Posterior cingulate gyrus (tissue), 11 donors: ENCODE measurements at regions not wholly inside any gene's neighbourhood (a gene's known extent, or its start where the extent isn't known, plus 50 kb on each side); places are given as distances from the start of the nearest gene placed in this dataset.

Experiments used
- DNase-seq, 10 donors: peaks; one replicate each; pipeline versions ENCODE4 v3.0.0 to v3.0.0-alpha.2; 2020 to 2021; ENCODE audit warnings: mixed read lengths in 3 of 10
- intact Hi-C: fragments of 100-400 bp; cut with DNase I; formaldehyde crosslinking; loops from one replicate; pipeline ENCODE4 v1.15.1; 2023

DNA sequence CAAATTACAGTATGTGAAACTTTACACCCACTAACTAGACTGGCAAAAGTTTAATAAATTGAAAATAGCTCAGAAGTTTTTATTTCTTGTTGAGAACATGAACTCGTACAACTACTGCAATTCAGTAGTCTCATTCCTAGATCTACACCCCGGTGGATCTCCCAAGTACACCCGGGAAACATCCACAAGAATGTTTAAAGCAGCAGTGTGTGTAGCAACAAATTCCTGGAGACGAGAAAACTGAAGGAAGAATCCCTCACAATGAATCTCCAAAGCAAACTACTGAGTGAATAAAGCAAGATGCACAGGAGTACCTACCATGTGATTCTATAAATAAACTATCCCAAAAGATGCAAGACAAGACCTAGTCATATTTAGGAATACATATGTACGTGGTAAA, 954.0 kb upstream of the MAP3K7 start:
- intact Hi-C loops = no loop called here
- DNase-seq = no peak

DNA sequence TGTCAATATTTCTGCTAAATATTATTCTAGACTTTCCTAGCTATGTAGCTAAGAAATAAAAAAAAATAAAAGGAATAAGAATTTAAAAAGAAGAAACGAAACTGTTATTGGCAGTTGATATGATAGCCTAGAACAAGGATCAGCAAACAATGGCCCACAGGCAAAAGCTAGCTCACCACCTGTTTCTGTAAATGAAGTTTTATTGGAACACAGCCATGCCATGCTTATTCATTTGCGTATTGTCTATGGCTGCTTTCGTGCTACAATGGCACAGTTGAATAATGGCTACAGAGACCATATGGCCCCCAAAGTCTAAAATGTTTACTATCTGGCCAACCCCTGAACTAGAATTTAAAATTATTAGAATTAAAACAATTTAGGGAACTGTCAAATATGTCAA, 952.6 kb upstream of the MAP3K7 start:
- no peak for DNase-seq
- intact Hi-C loops = no loop called here

DNA sequence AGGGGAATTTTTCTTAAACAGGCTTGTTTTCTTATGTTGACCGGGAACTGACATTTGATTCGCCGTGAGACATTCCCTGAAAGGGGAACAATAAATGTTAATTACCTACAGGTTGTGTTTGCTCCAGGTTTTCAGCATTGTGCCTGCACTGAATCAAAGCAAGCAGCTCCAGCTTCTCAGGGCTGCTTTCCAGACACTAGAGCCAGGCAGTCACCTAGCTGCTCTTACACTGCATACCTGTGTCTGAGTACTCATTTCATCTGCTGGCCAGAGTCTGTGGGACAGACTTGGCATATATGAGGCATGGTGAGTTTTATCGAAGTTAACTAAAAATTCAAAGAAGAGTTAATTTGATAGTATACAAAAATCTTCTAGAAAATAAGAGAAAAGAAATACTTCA, 951.8 kb upstream of the MAP3K7 start:
- intact Hi-C loops = no loop called here
- no peak for DNase-seq

DNA sequence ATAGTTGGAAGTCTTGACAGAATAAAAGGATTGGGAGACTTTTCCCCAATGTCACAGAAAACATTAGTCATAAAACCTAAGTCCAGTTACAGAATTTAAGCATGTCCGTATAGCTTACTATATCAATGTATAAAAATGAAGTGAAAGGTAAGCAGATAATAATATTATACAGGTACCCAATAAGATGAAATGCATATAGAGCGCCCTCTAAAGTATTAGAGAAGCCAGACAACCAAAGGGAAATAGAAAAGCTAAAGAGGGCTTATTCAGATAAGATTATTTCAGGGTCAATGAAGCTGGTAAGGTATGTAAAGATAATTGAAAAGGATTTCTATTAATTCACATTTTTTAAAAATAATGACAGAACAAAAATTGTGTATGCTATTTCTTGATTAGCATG, 947.7 kb upstream of the MAP3K7 start:
- intact Hi-C loops = no loop called here
- no peak for DNase-seq

DNA sequence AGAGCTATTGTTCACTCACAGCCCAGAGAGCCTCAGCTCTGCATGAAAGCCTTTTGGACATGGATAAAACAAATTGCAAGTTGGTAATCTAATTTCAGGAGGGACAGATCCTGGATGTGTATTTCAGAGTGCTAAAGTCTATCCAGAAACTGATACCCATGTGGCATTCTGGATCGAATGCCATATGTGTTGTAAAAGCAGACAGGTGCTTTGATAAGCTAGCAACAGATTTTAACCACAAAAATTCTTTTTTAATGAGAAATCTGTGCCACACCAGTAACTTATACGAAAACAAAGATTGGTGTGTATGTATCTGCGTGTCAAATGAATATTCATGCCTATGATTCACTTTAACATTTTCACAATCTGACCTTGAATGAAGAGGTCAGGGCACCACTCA, 936.6 kb upstream of the MAP3K7 start:
- no peak for DNase-seq
- intact Hi-C loops = no loop called here

DNA sequence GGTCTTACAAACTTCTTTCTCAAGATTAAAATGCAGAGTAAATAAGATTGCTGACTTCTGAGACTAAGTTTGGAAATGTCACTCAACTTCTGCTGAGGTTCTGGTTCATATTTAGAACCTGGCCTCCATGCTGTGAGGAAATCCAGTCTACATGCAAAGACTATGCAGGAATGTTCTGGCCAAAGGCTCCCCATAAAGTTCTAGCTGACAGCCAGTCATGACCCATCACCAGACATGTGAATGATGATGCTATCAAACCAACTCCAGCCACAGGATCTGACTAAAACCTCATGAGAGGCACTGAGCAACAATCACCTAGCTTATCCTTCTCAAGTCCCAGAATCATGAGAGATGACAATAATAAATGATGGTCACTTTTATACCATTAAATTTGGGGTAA, 935.1 kb upstream of the MAP3K7 start:
- intact Hi-C loops = no loop called here
- no peak for DNase-seq

DNA sequence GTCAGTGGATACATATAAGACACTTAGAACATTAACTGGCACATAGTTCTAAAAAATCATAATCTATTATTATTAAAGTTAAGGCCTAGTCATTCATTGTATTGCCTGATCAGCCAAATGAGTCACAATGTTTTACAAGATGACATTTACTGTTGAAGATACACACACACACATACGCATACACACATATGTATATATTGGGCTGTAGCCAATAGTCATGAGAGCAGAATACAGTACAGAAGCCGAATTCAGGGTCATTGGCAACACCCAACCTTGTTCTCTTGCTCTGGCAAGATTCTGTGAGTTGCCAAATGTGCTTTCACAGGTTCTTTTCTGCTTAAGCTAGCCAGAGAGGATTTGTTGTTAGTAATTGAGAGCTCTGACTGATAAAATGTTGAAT, 922.8 kb upstream of the MAP3K7 start:
- intact Hi-C loops = no loop called here
- DNase-seq = no peak

DNA sequence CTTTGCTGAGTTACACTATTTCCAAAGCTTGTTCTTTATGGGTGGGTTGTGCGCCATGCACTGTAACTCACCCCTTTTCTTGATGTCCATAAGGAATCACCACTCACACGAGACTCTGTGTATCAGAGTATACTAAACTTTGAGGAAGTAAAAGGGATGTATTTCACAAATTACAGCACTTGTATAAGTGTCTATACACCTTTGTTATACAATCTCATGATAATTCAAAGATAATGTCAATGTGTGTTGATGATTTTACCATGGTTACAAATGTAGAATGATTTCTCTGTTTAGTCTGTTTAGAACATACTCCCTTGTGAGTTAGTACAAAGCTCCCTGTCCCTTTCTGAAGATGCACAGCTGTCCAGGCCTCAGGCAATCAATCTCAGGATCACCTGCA, 922.2 kb upstream of the MAP3K7 start:
- DNase-seq = no peak
- intact Hi-C loops = no loop called here

DNA sequence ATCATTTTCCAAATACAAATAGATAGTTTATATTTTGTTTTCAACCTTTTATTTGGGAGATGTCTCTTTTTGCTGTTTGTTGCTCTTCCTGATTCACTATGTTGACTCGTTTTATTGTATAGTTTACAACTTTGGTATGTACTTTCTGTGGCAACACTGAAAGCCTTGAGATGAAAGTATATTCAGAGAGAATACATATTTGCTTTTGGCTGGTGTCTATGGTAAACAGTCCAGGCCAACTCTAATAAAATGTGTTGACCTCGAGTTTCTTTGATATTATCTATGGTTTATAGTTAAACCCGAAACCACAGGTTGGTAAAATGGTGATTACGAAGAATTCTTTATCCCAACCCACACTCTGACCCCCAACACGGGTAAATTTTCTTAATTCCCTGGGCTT, 919.6 kb upstream of the MAP3K7 start:
- no peak for DNase-seq
- intact Hi-C loops = no loop called here

DNA sequence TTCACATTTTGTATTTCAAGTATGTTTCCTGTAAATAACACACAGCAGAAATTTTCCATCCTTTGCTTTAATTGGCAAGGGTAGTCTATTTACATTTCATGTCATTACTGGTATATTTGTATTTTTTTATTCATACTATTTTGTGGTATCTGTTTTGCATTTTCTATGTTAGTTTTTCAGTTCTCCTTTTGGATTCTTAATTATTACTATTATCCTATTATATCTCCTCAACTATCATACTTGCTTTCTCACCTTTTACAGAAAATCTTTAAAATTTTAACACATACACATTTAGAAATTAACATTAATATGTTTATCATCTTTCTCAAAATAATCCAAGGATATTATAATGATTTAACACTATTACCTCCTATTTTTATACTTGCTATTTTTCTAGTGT, 918.3 kb upstream of the MAP3K7 start:
- DNase-seq = no peak
- intact Hi-C loops = no loop called here

DNA sequence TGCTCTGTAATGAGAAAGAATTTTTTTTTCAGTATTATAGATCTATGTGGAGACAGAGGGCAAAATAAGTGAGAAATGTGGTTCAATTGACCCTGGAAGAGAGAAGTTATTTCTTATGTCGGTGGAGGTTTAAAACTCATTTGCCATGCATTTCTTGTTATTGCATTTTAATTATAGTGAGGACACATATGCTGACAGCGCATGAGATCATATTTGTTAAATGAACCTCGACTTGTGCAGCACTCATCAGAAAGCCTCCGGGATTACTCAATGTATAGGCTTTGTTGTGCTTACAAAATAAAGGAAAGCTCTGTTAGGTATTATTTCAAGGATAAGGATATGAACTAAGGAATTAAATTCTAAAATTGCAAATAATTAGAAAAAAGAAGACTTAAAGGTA, 915.1 kb upstream of the MAP3K7 start:
- DNase-seq = no peak
- intact Hi-C loops = no loop called here

DNA sequence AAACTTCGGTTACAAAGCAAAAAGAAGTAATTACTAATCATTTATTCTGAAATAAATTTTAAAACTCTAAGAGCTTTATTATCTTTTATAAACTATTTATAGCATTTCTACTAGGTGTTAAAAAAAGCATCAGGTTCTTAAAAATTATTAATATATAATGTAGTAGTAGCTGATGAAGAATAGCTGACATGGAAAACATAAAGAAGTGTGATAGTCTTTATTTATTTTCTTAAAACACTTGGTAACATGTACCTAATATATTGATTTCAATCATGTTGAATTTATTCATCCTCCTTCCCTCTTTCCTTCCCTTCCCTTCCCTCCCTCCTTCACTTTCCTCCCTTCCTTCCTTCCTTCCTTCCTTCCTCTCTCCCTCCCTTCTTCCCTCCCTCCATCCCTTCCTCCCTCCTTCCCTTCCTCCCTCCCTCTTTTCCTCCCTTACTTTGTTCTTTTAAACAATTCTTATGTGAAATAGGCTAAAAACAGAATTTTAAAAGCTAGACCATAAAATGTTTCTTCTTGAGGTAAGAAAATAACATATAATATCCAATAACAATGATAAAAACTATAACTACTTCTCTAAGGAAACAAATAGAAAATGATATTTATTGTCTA, 913.9 kb upstream of the MAP3K7 start:
- DNase-seq = no peak
- intact Hi-C loops = no loop called here

DNA sequence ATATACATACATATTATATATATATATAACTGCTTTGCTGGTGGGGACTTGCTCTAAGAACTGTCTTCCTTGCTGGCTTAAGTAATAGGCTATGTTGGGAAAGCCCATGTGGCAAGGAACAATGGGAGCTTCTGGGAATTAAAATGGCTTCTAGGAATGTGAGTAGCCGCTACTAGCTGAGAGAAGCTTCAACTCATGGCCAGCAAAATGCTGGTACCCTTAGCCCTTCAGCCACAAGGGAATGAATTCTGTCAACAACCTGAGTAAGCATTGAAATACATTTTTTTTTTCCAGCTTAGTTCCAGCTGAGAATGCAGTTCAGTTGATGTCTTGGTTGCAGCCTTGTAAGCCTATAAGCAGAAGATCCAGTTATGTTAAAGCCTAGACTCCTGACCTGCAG, 911.7 kb upstream of the MAP3K7 start:
- intact Hi-C loops = no loop called here
- no peak for DNase-seq

DNA sequence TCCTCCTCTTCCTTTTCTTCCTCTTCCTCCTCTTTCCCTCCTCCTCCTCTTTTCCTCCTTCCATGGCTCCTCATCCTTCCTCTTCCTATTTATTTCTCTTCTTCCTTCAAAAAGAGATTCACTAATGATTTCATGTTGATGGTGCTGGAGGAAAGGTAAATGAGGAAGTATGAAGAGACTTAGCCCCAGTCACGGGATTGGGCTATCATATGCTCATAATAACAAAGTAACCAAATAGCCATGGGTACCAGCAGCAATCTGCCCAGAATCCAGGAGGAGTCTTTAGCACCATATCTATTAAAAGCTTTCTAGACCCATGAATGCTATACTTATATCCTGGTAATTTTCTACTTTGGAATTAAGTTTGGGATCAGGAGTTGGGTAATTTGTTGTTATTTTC, 910.9 kb upstream of the MAP3K7 start:
- intact Hi-C loops = no loop called here
- DNase-seq = no peak

DNA sequence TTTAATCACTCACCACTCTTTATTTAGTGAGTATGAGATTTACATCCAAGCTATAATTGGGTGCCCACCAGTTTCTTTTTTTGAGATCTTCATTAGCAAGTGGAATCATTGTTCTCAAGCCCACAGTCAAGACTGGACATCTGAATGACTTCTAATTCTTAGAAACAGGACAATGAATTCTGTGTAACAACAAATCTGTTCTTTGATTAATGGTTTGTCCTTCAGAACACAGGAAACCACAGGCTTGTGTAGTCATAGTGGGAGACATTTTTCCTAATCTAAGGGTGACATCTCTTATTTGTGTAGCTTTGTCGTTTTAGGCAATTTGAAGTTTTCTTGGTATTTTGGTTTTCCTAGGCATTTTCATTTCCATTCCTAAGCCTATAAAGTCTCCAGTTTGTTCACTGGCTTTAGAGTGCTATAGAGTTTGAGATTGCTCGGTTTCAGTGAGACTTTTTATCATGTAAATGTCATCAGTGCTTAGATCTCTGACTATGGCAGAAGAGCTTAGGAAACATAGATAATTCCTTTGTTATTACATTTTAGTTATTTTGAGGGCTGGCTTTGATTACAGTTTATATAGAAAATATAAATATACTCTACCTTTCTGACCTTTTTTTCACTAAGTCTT, 903.9 kb upstream of the MAP3K7 start:
- intact Hi-C loops = no loop called here
- no peak for DNase-seq

DNA sequence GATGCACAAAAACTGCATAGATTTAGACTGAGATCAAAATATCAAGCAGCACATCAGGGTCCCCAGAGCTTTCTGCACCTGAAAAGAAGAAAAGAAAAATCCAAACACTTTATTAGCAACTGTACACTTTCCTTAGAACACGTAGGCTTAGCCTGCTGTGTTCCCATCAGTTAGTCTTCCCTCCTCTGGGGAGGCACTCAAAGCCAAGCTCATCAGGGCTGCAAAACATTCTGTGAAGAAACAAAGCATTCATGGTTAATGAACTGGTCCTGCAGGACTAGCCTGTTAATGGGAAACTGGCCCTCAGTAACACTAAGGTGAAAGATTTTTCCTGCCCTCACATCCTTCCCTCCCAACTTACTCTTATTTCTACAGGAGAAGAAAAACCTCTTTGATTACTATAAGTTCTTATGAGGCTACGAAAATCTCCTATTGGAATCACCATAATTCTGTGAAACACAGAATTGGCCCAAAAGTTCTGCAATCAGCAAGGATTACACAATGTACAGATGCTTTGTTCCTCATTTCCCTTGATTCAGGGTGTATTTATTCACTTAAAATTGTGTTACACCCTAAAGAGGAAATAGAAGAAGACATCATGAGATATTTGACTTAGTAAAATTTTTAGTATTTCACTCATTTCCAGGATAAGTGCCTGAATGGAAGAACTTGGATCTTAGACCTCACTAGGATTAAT, 901.0 kb upstream of the MAP3K7 start:
- DNase-seq = no peak
- intact Hi-C loops = no loop called here

DNA sequence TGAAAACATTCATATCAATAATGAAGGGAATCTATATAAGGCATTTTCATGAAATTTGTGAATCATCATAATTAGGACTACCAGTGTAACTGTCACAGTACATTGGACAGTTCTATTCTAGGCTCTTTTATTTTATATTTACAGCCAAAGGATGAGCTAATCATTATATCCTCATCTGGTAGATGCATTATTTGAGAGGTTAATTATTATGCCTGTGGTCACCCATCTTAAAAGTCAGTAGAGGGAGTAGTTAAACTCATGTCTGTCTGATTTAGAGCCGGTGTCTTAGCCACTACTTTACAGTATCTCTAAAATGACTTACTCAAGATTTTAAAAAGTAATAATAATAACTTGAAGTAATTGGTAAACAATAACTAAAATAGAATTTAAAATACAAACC, 899.3 kb upstream of the MAP3K7 start:
- intact Hi-C loops = no loop called here

DNA sequence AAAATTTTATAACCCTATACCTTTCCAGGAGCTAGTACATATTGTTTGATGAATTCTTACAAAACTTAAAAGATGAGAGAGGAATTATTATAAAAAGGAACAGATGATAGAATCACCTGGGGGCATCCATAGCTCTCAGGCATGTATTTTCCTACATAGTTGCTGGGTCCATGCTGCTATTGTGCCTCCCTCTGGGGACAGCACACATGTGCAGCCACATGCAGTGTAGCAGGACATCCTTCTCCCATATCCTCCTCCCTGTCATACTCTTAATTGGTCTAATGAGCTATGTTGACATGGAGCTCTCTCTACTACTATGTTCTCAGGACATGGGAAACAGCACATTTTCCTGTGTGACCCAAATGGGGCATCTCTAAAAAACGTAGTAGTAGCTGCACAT, 898.2 kb upstream of the MAP3K7 start:
- intact Hi-C loops = no loop called here
- DNase-seq = no peak

More for the DNA sequence above, 899.3 kb upstream of the MAP3K7 start:
- no peak for DNase-seq

DNA sequence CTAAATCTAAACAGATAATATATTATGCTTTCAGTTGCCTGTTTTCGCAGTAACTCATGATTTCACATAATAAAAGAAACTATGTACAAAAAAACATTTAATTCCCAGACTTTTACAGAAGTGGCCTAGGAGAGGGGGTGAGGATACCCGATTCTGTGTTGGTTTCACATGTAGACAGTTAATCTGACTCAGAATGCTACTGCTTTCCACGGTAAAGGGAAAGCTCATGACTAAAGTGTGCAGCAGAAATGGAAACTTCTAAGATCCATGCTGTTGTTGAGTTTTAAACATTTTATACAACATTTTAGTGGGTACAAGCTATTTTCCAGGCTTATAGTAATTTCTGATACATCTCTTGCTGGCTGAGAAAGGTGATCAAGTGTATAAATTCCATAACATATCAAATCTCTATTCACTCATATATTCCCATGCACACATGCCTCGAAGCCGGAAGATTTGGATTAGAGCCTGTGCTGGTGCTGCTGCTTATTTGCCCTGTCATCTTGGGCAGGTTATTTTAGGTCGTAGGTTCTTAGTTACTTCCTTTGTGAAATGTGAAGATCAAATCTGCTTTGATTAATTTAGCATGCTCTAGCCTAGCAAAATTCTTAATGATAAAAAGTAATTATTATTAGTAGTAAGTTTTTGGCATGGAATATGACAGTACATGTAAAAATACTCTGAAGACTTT, 896.7 kb upstream of the MAP3K7 start:
- intact Hi-C loops = no loop called here
- no peak for DNase-seq

DNA sequence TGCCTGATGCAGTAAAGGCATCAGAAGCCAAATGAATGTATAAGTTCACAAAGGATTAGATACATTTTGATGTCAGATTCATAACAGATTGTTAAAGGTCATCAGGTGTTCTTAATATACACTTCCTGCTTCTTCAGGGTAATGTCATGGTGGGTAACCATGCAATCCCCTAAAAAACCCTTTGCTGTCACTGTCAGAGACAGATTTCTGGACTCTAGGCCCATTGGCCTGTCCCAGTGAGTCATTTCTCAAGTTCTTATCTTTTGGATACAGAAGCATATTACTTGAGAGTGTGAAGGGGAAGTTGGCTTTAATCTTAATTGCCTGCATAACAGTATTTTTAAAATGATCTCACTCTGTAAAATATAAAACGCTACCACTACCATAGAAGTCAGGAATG, 895.6 kb upstream of the MAP3K7 start:
- DNase-seq = no peak
- intact Hi-C loops = no loop called here

DNA sequence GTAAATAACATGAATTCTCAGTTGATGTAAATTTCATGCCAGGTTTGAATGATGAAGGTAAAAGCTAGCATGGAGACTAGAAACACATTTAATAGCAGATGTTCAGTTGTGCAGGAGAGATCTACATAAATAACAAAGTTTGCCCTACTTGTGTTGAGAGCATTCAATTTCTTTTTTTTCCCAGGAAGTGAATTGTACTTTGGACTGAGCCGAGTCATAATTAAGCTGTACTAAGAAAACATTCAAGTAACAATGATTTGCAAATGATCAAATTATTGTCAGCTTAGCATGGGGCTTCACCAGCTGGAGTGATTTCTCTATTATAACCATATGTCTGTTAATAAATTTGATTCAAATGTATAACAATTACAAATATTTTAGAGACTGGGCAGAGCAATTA, 893.5 kb upstream of the MAP3K7 start:
- intact Hi-C loops = no loop called here
- no peak for DNase-seq

DNA sequence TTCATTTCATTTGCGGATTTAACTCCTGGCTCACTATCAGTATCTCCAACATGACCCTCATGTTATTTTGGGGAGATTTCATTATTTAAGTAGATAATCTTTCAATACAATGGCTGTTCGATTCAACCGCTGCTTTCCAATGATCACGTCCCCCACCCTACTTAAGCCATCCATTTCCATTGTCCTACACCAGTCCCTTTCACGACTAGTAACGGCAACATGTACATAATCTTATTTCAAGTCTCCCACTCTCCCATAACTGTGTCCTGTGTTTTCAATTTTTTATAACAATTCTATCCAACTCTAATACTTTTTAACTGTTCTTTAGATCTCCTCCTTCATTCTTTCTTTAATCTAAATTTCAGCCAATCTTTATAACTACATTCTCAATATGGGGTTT, 890.8 kb upstream of the MAP3K7 start:
- intact Hi-C loops = no loop called here
- DNase-seq = no peak
